ENCODE measurements at regions not wholly inside any gene's neighbourhood (a gene's known extent, or its start where the extent isn't known, plus 50 kb on each side); places are given as distances from the start of the nearest gene placed in this dataset.
"Not testable (repeated sequence)": the region's sequence is repeated elsewhere in the genome, so short reads cannot be mapped to it uniquely, and the experiment has no call there.

GRCh38 chr2:107747199-107747963 lies 79.3 kb upstream of the RGPD4 start:
- DNase-seq; H3K4me3 Mint-ChIP-seq; H3K9me3 Mint-ChIP-seq; intact Hi-C loops (cut with micrococcal nuclease); H3K36me3 Mint-ChIP-seq (ENCODE audit: low read depth); H3K4me1 Mint-ChIP-seq; H3K27me3 Mint-ChIP-seq; H3K27ac Mint-ChIP-seq: not testable (repeated sequence)

GRCh38 chr2:107747964-107748583 lies 78.6 kb upstream of the RGPD4 start:
- Mint-ChIP-seq H3K27me3 (no peaks in the 10 kb centered on the region), H3K36me3 (ENCODE audit: low read depth) (no peaks in the 10 kb centered on the region), H3K9me3 (no peaks in the 10 kb centered on the region), H3K4me3 (no peak overlapping the region), H3K27ac (no peak overlapping the region), H3K4me1 (no peaks in the 10 kb centered on the region)
- DNase-seq, result no peak
- intact Hi-C loops (cut with micrococcal nuclease), result no loop called here

- DNase-seq, result no peak
- H3K9me3 Mint-ChIP-seq, result no peaks in the 10 kb centered on the region
- no peaks in the 10 kb centered on the region for H3K36me3 Mint-ChIP-seq (ENCODE audit: low read depth)
- intact Hi-C loops (cut with micrococcal nuclease), result no loop called here
- H3K4me1 Mint-ChIP-seq, result no peaks in the 10 kb centered on the region
- no peak overlapping the region for H3K4me3 Mint-ChIP-seq
- no peak overlapping the region for H3K27ac Mint-ChIP-seq
- no peaks in the 10 kb centered on the region for H3K27me3 Mint-ChIP-seq
Measured at GRCh38 chr2:107751936-107752335, 74.8 kb upstream of the RGPD4 start.

GRCh38 chr2:107753806-107754205 lies 72.9 kb upstream of the RGPD4 start:
- H3K4me1 Mint-ChIP-seq; H3K9me3 Mint-ChIP-seq; H3K4me3 Mint-ChIP-seq; DNase-seq; H3K27ac Mint-ChIP-seq; H3K27me3 Mint-ChIP-seq; intact Hi-C loops (cut with micrococcal nuclease); H3K36me3 Mint-ChIP-seq (ENCODE audit: low read depth): not testable (repeated sequence)

- intact Hi-C loops (cut with micrococcal nuclease), result no loop called here
- no peaks in the 10 kb centered on the region for H3K4me1 Mint-ChIP-seq
- no peak for DNase-seq
- H3K9me3 Mint-ChIP-seq, result peaks cover 4% of the 10 kb centered on the region
- H3K4me3 Mint-ChIP-seq, result no peak overlapping the region
- no peaks in the 10 kb centered on the region for H3K27me3 Mint-ChIP-seq
- H3K27ac Mint-ChIP-seq, result no peak overlapping the region
- H3K36me3 Mint-ChIP-seq (ENCODE audit: low read depth), result no peaks in the 10 kb centered on the region
Measured at GRCh38 chr2:107757223-107757622, 69.5 kb upstream of the RGPD4 start.

GRCh38 chr2:107760620-107761364 lies 65.9 kb upstream of the RGPD4 start:
- Mint-ChIP-seq H3K27ac (no peak overlapping the region), H3K9me3 (peaks cover 4% of the 10 kb centered on the region), H3K27me3 (no peaks in the 10 kb centered on the region), H3K4me3 (no peak overlapping the region), H3K4me1 (no peaks in the 10 kb centered on the region), H3K36me3 (ENCODE audit: low read depth) (no peaks in the 10 kb centered on the region)
- intact Hi-C loops (cut with micrococcal nuclease), result no loop called here
- DNase-seq, result no peak

- no peaks in the 10 kb centered on the region for H3K9me3 Mint-ChIP-seq
- no peak overlapping the region for H3K27ac Mint-ChIP-seq
- H3K36me3 Mint-ChIP-seq (ENCODE audit: low read depth), result no peaks in the 10 kb centered on the region
- intact Hi-C loops (cut with micrococcal nuclease), result no loop called here
- H3K27me3 Mint-ChIP-seq, result no peaks in the 10 kb centered on the region
- H3K4me3 Mint-ChIP-seq, result no peak overlapping the region
- no peak for DNase-seq
- no peaks in the 10 kb centered on the region for H3K4me1 Mint-ChIP-seq
Measured at GRCh38 chr2:107772353-107772752, 54.3 kb upstream of the RGPD4 start.

GRCh38 chr2:107775211-107775610 lies 51.5 kb upstream of the RGPD4 start:
- DNase-seq, result no peak
- H3K4me3 Mint-ChIP-seq, result no peak overlapping the region
- H3K27ac Mint-ChIP-seq, result no peak overlapping the region
- no peaks in the 10 kb centered on the region for H3K9me3 Mint-ChIP-seq
- intact Hi-C loops (cut with micrococcal nuclease), result no loop called here
- H3K36me3 Mint-ChIP-seq (ENCODE audit: low read depth), result no peaks in the 10 kb centered on the region
- no peaks in the 10 kb centered on the region for H3K27me3 Mint-ChIP-seq
- no peaks in the 10 kb centered on the region for H3K4me1 Mint-ChIP-seq

GRCh38 chr2:107775791-107776190 lies 50.9 kb upstream of the RGPD4 start:
- Mint-ChIP-seq H3K4me3 (no peak overlapping the region), H3K4me1 (no peaks in the 10 kb centered on the region), H3K27ac (no peak overlapping the region), H3K9me3 (no peaks in the 10 kb centered on the region), H3K36me3 (ENCODE audit: low read depth) (no peaks in the 10 kb centered on the region), H3K27me3 (no peaks in the 10 kb centered on the region)
- intact Hi-C loops (cut with micrococcal nuclease), result no loop called here
- DNase-seq, result no peak

- no peaks in the 10 kb centered on the region for H3K9me3 Mint-ChIP-seq
- H3K27me3 Mint-ChIP-seq, result no peaks in the 10 kb centered on the region
- no peaks in the 10 kb centered on the region for H3K36me3 Mint-ChIP-seq (ENCODE audit: low read depth)
- H3K4me3 Mint-ChIP-seq, result no peak overlapping the region
- no peaks in the 10 kb centered on the region for H3K4me1 Mint-ChIP-seq
- no peak overlapping the region for H3K27ac Mint-ChIP-seq
- intact Hi-C loops (cut with micrococcal nuclease), result no loop called here
- no peak for DNase-seq
Measured at GRCh38 chr2:107776362-107776761, 50.3 kb upstream of the RGPD4 start.
